ENCODE measurements at regions not wholly inside any gene's neighbourhood (a gene's known extent, or its start where the extent isn't known, plus 50 kb on each side); places are given as distances from the start of the nearest gene placed in this dataset.

DNA sequence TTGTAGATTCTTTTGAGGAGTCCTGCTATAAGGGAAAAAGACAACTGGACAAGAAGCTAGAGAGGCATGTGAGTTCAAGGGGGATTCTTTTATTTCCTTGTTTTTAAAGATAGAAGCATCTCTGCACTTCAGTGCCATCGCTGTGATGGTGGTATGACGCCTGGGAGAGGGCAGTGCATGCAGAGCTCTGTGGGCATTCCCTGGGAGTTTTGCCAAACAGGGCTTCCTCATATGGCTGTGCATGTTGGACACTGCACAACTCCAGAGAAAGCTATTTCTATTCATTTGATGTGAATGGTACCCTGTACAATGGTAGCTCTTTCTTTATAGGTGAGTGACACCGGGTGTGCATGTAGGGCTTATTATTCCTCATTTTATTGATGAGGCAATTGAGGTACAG, 599.5 kb upstream of the DPP6 start:
- no peak for DNase-seq (ENCODE audit: low spot score)

DNA sequence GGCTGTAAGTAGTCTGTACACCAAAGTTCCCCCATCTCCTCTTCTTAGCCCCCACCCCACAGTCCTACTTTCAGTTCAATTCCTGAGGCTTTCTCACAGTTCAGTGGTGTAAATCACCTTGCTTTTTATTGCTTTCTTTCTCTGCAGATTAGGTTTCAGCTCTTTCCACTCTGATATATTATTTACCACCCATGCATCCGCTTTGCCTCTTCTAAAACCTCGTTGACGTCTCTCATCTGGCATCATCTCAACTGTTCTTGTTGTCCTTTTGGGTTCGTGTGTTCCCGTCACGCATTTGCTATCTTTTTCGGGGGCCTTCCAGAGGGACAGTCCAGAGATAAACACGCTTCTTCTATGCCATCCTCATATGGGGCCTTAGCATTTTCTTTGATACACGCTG, 597.9 kb upstream of the DPP6 start:
- no peak for DNase-seq (ENCODE audit: low spot score)

DNA sequence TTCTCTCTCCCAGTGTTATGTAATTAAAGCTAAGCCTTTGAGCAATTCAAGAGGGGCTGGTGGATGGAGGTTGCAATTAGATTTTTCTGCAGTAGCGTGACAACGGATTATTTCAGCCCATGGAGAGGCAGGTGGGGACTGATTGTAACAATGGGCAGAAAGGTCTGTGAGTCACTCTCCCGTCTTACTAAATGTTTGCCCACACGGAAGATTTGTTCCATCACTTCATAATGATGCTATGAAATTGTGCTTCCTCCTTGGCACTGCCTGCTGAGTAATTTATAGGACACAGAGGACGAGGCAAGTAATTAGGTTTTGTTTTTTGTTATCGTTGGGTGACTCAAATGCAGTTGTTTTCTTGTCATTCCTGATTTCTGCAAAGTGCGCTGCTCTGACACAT, 594.5 kb upstream of the DPP6 start:
- no peak for DNase-seq (ENCODE audit: low spot score)

DNA sequence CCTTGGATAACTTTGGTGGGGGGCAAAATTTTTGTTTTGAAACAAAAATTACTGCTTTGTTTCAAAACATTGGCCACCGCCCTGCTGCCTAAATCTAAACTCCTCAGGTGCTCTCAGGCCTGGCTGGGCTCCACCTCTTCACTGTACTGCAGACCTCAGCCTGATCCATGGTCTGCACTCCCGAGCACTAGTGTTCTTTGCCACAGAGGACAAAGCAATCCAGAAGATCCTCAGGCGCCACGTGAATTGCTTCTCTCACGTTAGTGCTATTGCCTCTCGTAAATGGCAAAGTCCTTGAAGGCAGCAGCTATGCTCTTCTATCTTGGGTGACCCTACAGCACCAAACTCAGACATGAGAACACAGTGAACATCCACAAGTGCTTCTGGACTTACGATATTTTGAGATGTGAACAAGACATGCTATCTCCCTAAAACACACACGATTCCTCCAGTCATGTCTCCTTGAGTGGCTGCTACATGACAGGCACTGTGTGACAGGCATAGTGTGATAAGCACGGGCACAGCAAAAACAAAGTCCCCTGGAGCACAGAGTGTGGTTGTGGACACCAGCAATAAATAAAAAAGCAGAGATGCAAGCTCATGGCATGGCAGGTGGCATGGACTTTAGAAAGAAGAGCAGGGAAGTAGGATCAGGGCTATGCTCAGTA, 582.1 kb upstream of the DPP6 start:
- DNase-seq (ENCODE audit: low spot score) = no peak

- no peak for DNase-seq (ENCODE audit: low spot score)
Observed at GRCh38 chr7:153472516-153472915, 579.7 kb upstream of the DPP6 start.

- DNase-seq (ENCODE audit: low spot score) = no peak
Observed at GRCh38 chr7:153473185-153473584, 579.0 kb upstream of the DPP6 start.

GRCh38 chr7:153475239-153475638, 577.0 kb upstream of the DPP6 start:
- DNase-seq (ENCODE audit: low spot score) = no peak

- no peak for DNase-seq (ENCODE audit: low spot score)
Observed at GRCh38 chr7:153476166-153476565, 576.0 kb upstream of the DPP6 start.

GRCh38 chr7:153496257-153496656, 555.9 kb upstream of the DPP6 start:
- no peak for DNase-seq (ENCODE audit: low spot score)

DNA sequence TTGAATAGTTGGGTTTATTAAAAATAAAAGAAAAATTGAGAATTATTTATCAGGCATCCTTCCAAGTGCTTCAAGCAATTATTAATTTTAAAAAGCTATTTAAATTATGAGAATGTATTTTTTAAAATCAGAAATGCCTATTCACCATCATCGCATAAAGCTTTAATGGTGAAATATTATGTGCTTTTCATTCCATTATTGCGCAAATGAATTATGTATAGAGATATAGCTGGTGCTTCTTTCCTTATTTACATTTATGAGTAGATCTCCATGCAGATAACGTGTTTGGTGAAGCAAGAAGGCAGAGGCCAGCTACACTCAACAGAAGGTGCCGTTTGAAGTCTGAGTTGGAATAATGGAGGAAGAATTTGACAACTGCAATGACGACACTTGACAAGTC, 549.1 kb upstream of the DPP6 start:
- DNase-seq (ENCODE audit: low spot score) = no peak

- no peak for DNase-seq (ENCODE audit: low spot score)
Observed at GRCh38 chr7:153504288-153505075, 547.7 kb upstream of the DPP6 start.

GRCh38 chr7:153507885-153508284, 544.3 kb upstream of the DPP6 start:
- no peak for DNase-seq (ENCODE audit: low spot score)

- DNase-seq (ENCODE audit: low spot score) = no peak
Observed at GRCh38 chr7:153509768-153510167, 542.4 kb upstream of the DPP6 start.

DNA sequence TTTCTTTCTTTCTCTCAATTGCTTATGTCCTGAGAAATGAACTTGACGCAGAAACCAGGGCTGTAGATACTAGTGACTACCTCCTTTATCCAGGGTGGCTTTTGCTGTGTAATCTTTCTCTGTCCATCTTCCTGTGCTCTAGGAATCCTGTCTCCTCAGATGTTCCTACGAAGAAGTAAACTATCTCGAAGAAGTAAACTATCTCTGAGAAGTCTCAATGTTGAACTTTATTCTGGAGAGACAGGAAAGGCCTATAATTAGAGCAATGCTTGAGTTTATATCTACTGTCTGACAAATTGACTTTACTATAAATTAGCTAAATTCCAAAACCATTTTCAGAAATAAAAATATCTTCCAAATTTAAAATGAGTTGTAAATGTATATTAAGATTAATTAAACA, 541.5 kb upstream of the DPP6 start:
- no peak for DNase-seq (ENCODE audit: low spot score)

DNA sequence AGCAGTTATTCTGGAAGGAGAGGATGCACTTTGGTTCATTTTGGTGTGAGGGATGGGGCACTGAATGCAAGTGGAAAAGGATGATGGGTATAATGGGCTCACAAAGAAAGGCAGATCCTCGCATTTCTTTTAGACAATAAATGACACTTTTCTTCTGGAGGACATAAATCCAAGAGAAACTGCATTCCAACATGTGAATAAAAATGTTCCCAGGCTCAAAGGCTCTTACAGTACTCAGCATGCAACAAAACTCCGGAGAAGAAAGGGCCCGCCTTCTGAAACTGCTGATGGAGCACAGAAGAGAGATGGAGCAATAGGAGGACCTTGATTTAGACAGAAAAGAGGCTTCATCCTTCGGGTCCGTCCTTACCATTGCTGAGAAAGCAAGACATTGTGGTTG, 538.2 kb upstream of the DPP6 start:
- DNase-seq (ENCODE audit: low spot score) = no peak

- no peak for DNase-seq (ENCODE audit: low spot score)
Observed at GRCh38 chr7:153515359-153515758, 536.8 kb upstream of the DPP6 start.

GRCh38 chr7:153518201-153518984, 533.8 kb upstream of the DPP6 start:
- DNase-seq (ENCODE audit: low spot score) = no peak

DNA sequence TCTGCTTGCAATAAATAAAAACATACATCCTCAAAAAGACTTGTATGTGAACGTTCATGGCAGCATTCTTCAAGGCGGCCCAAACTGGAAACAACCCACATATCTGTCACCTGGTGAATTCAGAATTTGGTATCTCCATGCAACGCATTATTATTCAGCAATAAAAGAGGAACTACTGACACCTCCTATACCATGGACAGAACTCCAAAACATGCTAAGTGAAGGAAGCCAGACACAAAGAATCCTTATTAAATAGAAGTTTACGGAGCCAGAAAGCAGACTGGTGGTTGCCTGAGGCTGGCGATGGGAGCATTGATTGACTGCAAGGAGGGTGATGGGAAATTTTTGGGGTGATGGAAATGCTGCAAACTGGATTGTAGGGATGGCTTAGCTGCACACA, 530.8 kb upstream of the DPP6 start:
- DNase-seq (ENCODE audit: low spot score) = no peak

- no peak for DNase-seq (ENCODE audit: low spot score)
Observed at GRCh38 chr7:153522261-153522660, 529.9 kb upstream of the DPP6 start.

DNA sequence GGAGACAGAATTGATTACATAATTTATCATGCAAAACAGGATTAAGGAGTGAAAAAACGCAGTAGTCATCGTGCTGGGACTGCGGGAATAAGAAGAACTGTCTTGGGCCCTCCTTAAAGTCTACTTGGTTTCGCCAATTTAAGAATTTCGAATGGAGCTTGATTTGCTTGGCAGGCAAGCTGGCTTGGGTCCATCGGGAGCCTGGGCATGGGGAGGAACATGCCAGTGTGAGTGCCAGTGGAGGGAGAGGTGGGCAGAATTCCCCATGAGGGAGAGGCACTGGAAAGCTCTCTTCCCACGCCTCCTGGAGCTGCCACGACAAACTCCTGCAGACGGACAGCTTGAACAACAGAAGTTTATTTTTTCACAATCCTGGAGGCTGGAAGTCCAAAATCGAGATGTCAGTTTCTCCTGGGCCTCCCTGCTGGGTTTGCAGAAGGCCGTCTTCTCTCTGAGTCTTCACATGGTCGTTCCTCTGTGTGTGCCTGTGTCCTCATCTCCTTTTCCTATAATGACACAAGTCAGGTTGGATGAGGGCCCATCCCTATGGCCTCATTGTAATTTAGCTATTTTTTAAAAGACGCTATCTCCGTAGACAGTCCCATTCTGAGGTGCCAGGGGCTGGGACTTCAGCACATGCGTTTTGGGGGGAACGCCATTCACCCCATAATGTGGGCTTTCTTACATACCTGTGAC, 528.7 kb upstream of the DPP6 start:
- DNase-seq (ENCODE audit: low spot score) = no peak

DNA sequence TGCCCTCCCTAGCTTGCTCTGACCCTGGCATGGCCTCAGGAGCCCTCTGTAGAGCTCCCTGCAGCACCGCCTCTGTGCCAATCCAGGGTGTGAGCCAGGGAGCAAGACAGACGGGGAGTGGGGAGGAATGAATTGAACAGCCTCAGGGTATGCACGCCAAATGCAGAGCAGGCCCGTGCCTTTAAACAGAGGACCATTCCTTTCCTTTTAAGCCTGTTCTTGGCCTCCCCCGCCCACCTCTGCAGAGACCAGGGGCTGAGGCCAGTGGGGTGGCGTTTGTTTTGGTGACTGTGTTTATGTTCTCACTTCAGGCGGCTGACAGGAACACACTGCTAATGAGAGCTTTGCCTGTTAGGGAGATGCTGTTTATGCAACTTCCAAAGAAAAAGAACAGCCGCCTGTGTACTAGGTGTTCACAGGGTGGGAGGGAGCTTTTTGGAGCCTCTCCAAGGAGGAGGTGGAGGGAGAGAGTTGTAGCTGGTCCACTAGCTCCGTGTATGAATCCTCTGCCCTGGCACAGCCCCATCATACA, 528.1 kb upstream of the DPP6 start:
- DNase-seq (ENCODE audit: low spot score) = no peak

- no peak for DNase-seq (ENCODE audit: low spot score)
Observed at GRCh38 chr7:153529100-153529499, 523.1 kb upstream of the DPP6 start.

Data from germinal center (tissue), 1 donor.